GM19328 (cell line): ENCODE measurements at regions not wholly inside any gene's neighbourhood (a gene's known extent, or its start where the extent isn't known, plus 50 kb on each side); places are given as distances from the start of the nearest gene placed in this dataset.
A peak's percentile ranks its signal among the peaks of the same experiment; 100 is the strongest.

ENCODE experiments used
- ATAC-seq: cut with Tn5 transposase; IDR thresholded peaks from one replicate; pipeline ENCODE4 v1.9.1; 2021; ENCODE audit warnings: mild to moderate bottlenecking, moderate library complexity; ENCODE audit not compliant: unreplicated experiment

DNA sequence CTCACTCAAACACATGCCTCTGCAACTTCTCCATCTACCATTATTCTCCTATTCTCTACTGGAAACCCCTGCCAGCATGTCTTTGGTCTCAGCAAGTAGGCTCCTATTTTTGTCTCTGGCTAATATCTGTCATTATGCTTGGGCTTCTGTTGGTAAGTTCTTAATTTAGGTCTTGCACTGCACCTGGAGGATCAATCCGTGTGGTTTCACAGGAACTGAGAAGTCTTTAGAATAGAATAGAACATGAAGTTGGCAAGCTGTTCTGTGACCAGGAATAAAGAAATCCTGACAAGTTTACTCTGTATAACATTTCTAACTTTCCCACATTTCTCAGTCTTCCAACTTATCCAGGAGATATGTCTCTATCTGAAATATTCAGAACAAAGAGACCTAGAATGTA is 219.5 kb upstream of the GYPC start:
- ATAC-seq = no peak

DNA sequence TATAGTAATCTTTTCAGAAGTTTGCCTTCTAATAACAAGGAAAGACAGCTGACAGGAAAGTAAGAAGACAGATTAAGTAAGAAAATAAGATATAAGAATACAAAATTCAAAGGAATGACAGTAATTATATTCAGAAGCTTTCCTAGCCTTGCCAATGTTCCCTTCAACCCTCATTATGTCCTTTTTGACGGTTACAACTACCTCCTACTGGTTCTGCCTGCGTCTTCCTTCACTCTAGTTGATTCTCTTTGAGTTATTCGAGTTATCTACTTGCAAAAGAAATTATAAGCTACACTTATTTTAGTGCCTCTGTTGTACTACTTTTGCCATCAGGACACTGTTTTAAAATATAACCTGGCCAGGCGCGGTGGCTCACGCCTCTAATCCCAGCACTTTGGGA is 218.9 kb upstream of the GYPC start:
- no peak for ATAC-seq

- no peak for ATAC-seq
These were observed 211.4 kb upstream of the GYPC start for GRCh38 chr2:126444512-126444911.

DNA sequence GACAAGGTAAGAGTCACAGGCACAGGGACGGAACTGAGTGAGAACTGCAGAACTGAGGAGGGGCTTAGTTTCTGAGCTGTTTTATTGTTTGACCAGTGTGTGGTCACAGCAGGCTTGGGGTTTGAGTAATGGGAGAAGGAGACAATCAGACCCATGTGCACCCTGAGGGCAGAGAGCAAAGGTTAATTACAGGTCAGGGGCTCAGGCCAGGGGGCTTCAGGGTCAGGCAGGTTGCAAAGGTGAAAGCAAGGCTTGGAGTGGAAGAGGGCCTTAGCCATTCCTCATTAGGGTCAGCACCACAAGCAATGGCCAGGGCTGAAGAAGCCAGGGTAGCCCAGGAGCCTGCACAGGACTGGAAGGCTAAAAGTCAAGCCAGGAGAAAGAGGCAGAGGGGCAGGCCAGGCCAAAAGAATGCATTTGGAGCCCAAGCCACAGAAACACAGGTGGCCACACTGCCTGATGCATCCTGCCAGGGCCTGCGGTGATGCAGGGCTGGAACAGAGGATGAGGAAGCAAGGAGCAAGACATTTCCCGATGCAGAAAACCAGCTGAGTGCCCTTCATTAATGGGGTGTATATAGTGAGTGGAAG is 209.8 kb upstream of the GYPC start:
- ATAC-seq = no peak

DNA sequence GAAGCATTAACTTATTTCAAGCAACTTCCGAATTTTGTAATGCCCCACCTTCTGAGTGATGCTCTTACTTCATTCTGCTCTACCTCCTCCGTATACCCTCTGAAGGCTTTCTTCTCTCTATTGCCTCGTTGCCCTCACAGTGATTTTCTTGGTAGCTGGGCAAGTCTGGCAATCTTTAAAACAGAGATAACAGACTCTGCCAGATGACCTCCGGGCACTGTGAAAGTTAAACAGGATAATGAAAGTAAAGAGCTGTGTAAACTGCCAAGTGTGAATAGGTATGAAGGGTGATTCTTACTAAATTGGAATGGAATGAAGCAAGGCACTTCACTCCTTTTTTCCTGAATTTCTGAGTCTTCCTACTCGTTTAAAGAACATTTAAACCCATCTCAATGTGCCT is 207.3 kb upstream of the GYPC start:
- ATAC-seq = no peak

GRCh38 chr2:126449677-126450076 is 206.3 kb upstream of the GYPC start:
- ATAC-seq = peak; percentile 88

DNA sequence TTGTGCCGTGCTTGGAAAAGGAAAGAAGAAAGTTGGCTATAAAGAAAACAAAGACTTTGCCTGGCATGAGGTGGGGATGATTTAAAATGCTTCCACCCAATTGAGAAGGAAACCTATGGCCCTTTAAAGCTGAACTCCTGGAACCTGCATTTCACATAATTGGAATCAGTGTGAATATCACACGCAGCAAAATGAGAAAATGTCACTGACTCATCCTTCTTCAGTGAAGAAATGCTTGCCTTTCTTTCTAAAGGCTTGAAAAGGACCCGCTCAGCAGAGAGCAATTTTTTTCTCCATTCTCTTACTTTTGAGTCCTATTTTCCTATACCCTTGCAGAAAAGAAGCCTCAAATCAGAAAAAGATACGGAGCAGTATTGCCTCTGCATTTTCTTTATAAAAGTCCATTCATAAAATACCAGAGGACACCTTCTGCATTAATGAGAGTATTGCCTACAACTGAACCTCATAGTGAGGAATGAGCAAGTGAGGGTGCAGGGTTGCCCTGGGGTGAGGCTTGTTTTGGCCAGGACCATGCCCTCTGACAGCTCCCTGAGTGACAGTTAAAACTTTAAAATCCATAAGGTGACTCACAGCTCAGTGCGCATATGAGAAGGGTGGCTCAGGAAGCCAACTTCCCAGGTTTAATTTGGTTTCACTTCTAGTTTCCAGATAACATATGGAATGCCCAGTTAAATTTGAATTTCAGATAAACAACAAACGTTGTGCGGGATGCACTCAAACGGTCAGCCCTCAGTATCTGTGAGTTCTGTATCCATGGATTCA is 191.9 kb upstream of the GYPC start:
- ATAC-seq = no peak

- peak; percentile 84 for ATAC-seq
These were observed 188.4 kb upstream of the GYPC start for GRCh38 chr2:126467367-126468054.

GRCh38 chr2:126475031-126475430 is 180.9 kb upstream of the GYPC start:
- ATAC-seq = no peak

DNA sequence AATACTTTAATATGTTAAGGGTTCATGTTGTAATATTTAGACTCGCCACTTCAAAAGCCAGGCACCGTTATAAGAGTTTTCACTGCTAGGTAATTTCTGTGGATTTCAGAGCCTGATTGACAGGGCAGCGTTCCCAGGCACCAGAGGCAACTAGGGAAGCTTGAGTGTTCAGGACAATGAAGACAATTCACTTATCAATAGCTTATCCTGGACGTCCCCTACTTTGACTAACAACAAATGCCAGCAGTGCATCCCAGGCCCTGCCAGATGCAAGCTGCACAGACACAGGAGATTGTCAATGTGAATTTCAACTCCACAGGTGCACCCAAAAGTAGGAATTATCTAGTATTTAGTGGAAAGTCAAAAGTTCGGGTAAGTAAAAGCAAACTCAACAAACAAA is 179.3 kb upstream of the GYPC start:
- no peak for ATAC-seq

DNA sequence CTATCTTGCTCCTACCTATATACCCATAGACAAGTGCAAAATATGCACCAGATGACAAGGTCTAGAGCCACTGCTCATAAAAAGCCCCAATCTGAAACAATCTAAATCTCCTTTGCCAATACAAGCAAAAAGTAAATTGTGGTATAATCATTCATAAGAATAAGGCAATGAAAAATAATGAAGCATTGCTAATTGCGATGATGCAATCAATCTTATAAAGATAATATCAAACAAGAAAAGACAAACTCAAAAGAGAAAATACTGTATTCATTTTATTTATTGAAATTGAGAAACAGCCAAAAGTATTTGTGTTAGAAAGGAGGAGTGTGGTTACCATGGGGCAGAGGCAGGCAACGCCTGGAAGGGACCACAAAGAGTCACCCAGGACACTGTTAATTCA is 175.9 kb upstream of the GYPC start:
- ATAC-seq = no peak

- ATAC-seq = no peak
These were observed 173.1 kb upstream of the GYPC start for GRCh38 chr2:126482582-126483464.

- ATAC-seq = no peak
These were observed 161.4 kb upstream of the GYPC start for GRCh38 chr2:126494593-126494992.

DNA sequence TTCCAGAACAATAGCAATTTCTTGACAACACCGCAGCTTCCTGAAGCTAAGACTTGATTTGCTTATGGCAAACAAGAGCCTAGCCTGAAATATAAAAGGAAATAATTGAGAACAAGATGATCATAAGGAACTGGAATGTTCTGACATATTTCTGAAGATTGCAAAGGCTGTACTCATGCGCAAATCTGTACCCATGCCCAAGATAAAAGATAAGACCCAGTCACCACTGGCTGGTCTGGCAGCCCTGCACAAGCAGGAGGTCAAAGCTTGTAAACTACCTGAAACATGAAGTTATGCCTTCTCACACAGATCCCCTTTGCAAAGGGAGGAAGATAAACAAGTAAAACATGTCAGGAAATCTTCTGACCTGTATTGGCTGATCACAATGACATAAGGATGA is 160.8 kb upstream of the GYPC start:
- no peak for ATAC-seq

GRCh38 chr2:126496493-126496892 is 159.5 kb upstream of the GYPC start:
- ATAC-seq = peak; percentile 97

DNA sequence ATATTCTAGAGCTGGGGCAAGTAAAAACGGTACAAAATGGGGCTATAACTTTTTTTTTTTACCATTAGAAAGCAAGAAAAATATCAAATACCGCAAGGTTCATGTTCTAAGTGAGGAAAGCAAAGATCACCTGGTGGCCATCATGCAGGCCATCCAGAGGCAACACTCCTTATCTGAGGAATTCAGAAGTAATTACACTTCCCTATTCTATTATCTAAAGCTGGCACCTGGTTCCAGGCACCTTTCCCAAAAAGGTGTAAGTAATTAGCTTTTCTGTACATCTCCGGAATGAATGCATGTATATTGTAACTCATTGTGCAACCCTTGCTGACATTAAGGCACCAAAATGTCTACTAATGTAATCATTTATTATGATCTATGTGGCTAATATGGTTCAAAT is 152.5 kb upstream of the GYPC start:
- ATAC-seq = no peak

DNA sequence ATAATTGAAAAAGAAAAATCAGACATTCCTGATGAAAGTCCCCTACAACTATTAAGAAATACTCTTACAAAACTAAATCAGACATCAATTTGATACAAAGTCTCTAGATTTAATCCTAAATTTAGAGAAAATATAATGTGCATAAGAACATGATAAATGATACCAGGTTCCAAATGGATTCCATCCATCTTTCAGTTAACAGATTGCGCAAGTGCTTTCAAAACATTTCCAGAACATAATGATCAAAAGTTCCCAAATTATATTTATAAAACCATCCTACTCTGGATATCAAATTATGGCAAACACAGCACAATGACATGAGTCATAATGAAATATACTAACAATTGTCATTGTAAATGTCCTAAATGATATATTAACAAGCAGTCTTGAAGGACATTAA is 151.0 kb upstream of the GYPC start:
- no peak for ATAC-seq

DNA sequence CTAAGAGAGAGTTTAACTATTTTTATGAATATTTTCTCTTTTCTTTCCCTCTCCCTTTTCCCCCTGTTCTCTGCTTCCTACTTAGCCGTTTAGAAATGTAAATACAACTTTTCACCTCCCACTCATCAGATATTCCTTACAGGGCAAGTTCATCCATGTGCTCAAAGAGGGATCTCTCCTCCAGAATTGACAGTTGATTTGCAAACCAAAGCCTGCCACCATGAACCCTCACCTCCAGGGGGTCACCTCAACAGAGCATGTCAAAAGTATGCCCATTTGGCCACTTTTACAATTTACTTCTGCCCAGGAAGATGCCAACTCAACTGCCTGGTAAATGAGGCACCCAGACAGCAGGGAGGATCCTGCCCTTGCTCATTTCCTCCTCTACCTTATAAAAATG is 149.2 kb upstream of the GYPC start:
- ATAC-seq = no peak

GRCh38 chr2:126507425-126507911 is 148.5 kb upstream of the GYPC start:
- no peak for ATAC-seq

GRCh38 chr2:126510356-126510755 is 145.6 kb upstream of the GYPC start:
- no peak for ATAC-seq

GRCh38 chr2:126510960-126511359 is 145.0 kb upstream of the GYPC start:
- ATAC-seq = no peak
